Transverse colon (tissue), 3 donors: ENCODE measurements at regions not wholly inside any gene's neighbourhood (a gene's known extent, or its start where the extent isn't known, plus 50 kb on each side); places are given as distances from the start of the nearest gene placed in this dataset.

Experiments used
- CTCF ChIP-seq, 5 experiments: fragments of 200-600 bp in 3 of 5; fragments of 450-650 bp in 2 of 5; sonication (generic) in 3 of 5; IDR thresholded peaks; 1 replicate in 2 of 5; 2 replicates in 3 of 5; pipeline ENCODE4 v1.5.1; 2016 to 2017; ENCODE audit warnings: antibody characterized with exemption in 5 of 5, inconsistent platforms in 3 of 5, mild to moderate bottlenecking in 2 of 5, moderate library complexity in 1 of 5
- EP300 ChIP-seq: sonication (generic); formaldehyde crosslinking; IDR thresholded peaks from one replicate; pipeline ENCODE4 v1.6.1; 2017; ENCODE audit warnings: antibody characterized with exemption, low read depth
- POLR2A ChIP-seq: fragments of 450-650 bp; IDR thresholded peaks from one replicate; pipeline ENCODE4 v1.6.1; 2016; ENCODE audit warnings: antibody characterized with exemption, mild to moderate bottlenecking, moderate library complexity

GRCh38 chr14:94821705-94822104, 51.8 kb upstream of the GSC start:
- TF ChIP-seq CTCF (IDR thresholded peaks at IDR 0.05) (no peak), EP300 (no peak), POLR2A (no peak)
